PC-9 (cell line): ENCODE measurements at regions not wholly inside any gene's neighbourhood (a gene's known extent, or its start where the extent isn't known, plus 50 kb on each side); places are given as distances from the start of the nearest gene placed in this dataset.

ENCODE experiments used
- BruUV-seq: library from RNA; stranded (reverse); fragments of 400-500 nt; replicated peaks from 2 replicates; lab custom pipeline; 2021; lab: Mats Ljungman, UMichigan
- CTCF ChIA-PET: fragments of 300-600 bp; sonication (Branson Sonifier 250); formaldehyde crosslinking; loops from one replicate; lab custom pipeline; 2022; ENCODE audit warnings: antibody characterized with exemption; lab: Charles Lee
- POLR2A ChIA-PET: fragments of 300-600 bp; sonication (Branson Sonifier 250); formaldehyde crosslinking; loops from one replicate; lab custom pipeline; 2022; ENCODE audit warnings: antibody characterized with exemption; ENCODE audit not compliant: unreplicated experiment; lab: Charles Lee
- DNase-seq, 2 experiments: peaks; one replicate each; pipeline versions ENCODE4 v3.0.0 to v3.0.0-alpha.2; 2015 to 2022; ENCODE audit warnings: mixed read lengths in 1 of 2
- H2AFZ ChIP-seq: fragments of 200-600 bp; sonication (generic); 2 replicates; pipeline ENCODE4 v1.8.1; 2017; ENCODE audit warnings: antibody characterized with exemption
- H3F3A ChIP-seq: fragments of 200-600 bp; sonication (generic); 2 replicates; pipeline ENCODE4 v1.8.1; 2017; ENCODE audit warnings: antibody characterized with exemption, mild to moderate bottlenecking, low read depth; ENCODE audit not compliant: insufficient read depth
- H3K27ac ChIP-seq: fragments of 200-600 bp; sonication (generic); 2 replicates; pipeline ENCODE4 v1.6.1; 2016; ENCODE audit warnings: mixed run types
- H3K27me3 ChIP-seq: fragments of 200-600 bp; sonication (generic); 2 replicates; pipeline ENCODE4 v1.6.1; 2016; ENCODE audit warnings: low read depth, mixed run types; ENCODE audit not compliant: insufficient read depth
- H3K36me3 ChIP-seq: fragments of 200-600 bp; sonication (generic); 2 replicates; pipeline ENCODE4 v1.6.1; 2016; ENCODE audit warnings: low read depth, mixed run types
- H3K4me1 ChIP-seq: fragments of 200-600 bp; sonication (generic); replicated peaks from 2 replicates; pipeline ENCODE4 v1.6.1; 2016; ENCODE audit warnings: mixed run types; ENCODE audit not compliant: insufficient read depth
- H3K4me2 ChIP-seq: fragments of 200-600 bp; sonication (generic); 2 replicates; pipeline ENCODE4 v1.6.1; 2017; ENCODE audit warnings: mixed run types
- H3K4me3 ChIP-seq: fragments of 200-600 bp; sonication (generic); 2 replicates; pipeline ENCODE4 v1.6.1; 2016; ENCODE audit warnings: mixed run types
- H3K79me2 ChIP-seq: fragments of 200-600 bp; sonication (generic); 2 replicates; pipeline ENCODE4 v1.6.1; 2017; ENCODE audit warnings: low read depth, mixed run types
- H3K9me2 ChIP-seq: fragments of 200-600 bp; sonication (generic); 2 replicates; pipeline ENCODE4 v1.8.1; 2017; ENCODE audit warnings: mild to moderate bottlenecking; ENCODE audit not compliant: insufficient read depth
- H3K9me3 ChIP-seq: fragments of 200-600 bp; sonication (generic); 2 replicates; pipeline ENCODE4 v1.8.1; 2016; ENCODE audit warnings: low read depth; ENCODE audit not compliant: insufficient read depth
- H4K20me1 ChIP-seq: fragments of 200-600 bp; sonication (generic); 2 replicates; pipeline ENCODE4 v1.8.1; 2017; ENCODE audit not compliant: insufficient read depth
- EZH2 ChIP-seq: fragments of 200-600 bp; sonication (generic); IDR thresholded peaks from 2 replicates; pipeline ENCODE4 v1.8.0; 2017; ENCODE audit warnings: antibody characterized with exemption, low read depth
- intact Hi-C: fragments of 100-400 bp; cut with micrococcal nuclease; formaldehyde crosslinking; loops from one replicate; pipeline ENCODE4 v1.10.0; 2022; ENCODE audit not compliant: unreplicated experiment
- TF ChIP-seq, protein P1 (sequence below): fragments of 200-600 bp; sonication (generic); conservative IDR thresholded peaks from 2 replicates; pipeline ENCODE4 v1.6.1; 2017; ENCODE audit warnings: mixed run types, antibody characterized with exemption, mild to moderate bottlenecking, moderate library complexity

DNA sequence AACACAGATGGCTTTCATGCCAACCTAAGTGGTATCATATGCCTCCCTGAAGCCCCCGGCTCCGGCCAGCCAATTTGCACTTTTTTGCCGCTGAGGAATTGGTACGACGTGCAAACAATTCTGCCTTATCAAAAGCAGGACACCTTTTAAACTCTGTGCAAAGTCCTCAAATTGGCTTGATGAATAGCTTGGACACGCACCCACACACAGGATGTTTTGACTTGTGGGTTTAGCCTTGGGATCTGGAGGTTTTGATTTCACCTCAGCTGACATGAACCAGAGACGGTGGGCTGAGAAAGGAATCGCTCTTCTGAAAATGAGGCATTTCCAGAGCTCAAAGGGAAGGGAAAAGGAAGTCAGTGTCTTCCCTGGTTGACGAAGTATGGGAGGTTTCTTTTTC lies 110.8 kb upstream of the SHOX start:
- CTCF ChIA-PET, result no interaction called here
- peaks cover 15% of the 10 kb centered on the region for H3K27me3 ChIP-seq
- POLR2A ChIA-PET, result no interaction called here
- intact Hi-C loops, result no loop called here
- no peak overlapping the region for H3K27ac ChIP-seq
- no peak for DNase-seq
- no peaks in the 10 kb centered on the region for H3K9me3 ChIP-seq
- no peaks in the 10 kb centered on the region for H3K9me2 ChIP-seq
- H3K36me3 ChIP-seq, result no peaks in the 10 kb centered on the region
- no peak overlapping the region for H3K4me2 ChIP-seq
- no peaks in the 10 kb centered on the region for H3K79me2 ChIP-seq
- H4K20me1 ChIP-seq, result no peaks in the 10 kb centered on the region
- no peaks in the 10 kb centered on the region for H3F3A ChIP-seq
- TF ChIP-seq, protein P1, sequence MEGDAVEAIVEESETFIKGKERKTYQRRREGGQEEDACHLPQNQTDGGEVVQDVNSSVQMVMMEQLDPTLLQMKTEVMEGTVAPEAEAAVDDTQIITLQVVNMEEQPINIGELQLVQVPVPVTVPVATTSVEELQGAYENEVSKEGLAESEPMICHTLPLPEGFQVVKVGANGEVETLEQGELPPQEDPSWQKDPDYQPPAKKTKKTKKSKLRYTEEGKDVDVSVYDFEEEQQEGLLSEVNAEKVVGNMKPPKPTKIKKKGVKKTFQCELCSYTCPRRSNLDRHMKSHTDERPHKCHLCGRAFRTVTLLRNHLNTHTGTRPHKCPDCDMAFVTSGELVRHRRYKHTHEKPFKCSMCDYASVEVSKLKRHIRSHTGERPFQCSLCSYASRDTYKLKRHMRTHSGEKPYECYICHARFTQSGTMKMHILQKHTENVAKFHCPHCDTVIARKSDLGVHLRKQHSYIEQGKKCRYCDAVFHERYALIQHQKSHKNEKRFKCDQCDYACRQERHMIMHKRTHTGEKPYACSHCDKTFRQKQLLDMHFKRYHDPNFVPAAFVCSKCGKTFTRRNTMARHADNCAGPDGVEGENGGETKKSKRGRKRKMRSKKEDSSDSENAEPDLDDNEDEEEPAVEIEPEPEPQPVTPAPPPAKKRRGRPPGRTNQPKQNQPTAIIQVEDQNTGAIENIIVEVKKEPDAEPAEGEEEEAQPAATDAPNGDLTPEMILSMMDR, result no peak
- TF ChIP-seq EZH2, result no peak
- H3K4me3 ChIP-seq, result no peak overlapping the region
- BruUV-seq, result no TSS peak
- H3K4me1 ChIP-seq, result no peaks in the 10 kb centered on the region
- no peak overlapping the region for H2AFZ ChIP-seq

DNA sequence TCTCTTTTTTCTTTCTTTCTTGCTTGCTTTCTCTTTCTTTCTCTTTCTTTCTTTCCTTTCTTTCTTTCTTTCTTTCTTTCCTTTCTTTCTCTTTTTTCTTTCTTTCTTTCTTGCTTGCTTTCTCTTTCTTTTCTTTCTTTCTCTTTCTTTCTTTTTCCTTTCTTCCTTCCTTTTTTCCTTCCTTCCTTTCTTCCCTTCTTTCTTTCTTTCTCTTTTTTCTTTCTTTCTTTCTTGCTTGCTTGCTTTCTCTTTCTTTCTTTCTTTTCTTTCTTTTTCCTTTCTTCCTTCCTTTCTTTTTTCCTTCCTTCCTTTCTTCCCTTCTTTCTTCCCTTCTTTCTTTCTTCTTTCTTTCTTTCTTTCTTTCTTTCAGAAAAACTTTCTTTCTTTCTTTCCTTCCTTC lies 108.1 kb upstream of the SHOX start:
- POLR2A ChIA-PET, result no interaction called here
- H2AFZ ChIP-seq, result no peak overlapping the region
- H3K4me1 ChIP-seq, result no peaks in the 10 kb centered on the region
- BruUV-seq, result no TSS peak
- peaks cover 15% of the 10 kb centered on the region for H3K27me3 ChIP-seq
- no peak overlapping the region for H3K4me2 ChIP-seq
- H3K4me3 ChIP-seq, result no peak overlapping the region
- no peak overlapping the region for H3K27ac ChIP-seq
- CTCF ChIA-PET, result no interaction called here
- no peak for TF ChIP-seq EZH2
- TF ChIP-seq, protein P1, result no peak
- no peaks in the 10 kb centered on the region for H3K9me3 ChIP-seq
- H3F3A ChIP-seq, result no peaks in the 10 kb centered on the region
- H3K36me3 ChIP-seq, result no peaks in the 10 kb centered on the region
- DNase-seq, result no peak
- no peaks in the 10 kb centered on the region for H4K20me1 ChIP-seq
- H3K79me2 ChIP-seq, result no peaks in the 10 kb centered on the region
- intact Hi-C loops, result no loop called here
- no peaks in the 10 kb centered on the region for H3K9me2 ChIP-seq

DNA sequence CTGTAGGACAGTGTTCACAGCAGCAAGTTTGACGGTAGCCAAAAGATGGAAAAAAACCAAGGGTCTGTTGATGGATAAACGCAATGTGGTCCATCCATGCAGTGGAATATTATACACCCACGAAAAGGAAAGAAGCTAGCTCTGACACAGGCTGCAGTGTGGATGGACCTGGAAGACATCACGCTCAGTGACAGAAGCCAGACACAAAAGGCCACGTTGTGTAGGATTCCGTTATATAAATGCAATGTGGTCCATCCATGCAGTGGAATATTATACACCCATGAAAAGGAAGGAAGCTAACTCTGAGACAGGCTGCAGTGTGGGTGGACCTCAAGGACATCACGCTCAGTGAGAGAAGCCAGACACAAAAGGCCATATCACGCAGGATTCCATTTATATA lies 105.5 kb upstream of the SHOX start:
- no peak overlapping the region for H3K4me3 ChIP-seq
- no peak for TF ChIP-seq EZH2
- TF ChIP-seq, protein P1, result no peak
- no peak overlapping the region for H3K27ac ChIP-seq
- H3K4me2 ChIP-seq, result no peak overlapping the region
- H3K9me3 ChIP-seq, result no peaks in the 10 kb centered on the region
- H3K27me3 ChIP-seq, result peaks cover 1% of the 10 kb centered on the region; the same call in 1 of the 2 replicates
- no peak for DNase-seq
- no TSS peak for BruUV-seq
- no peak overlapping the region for H2AFZ ChIP-seq
- H3K4me1 ChIP-seq, result no peaks in the 10 kb centered on the region
- no peaks in the 10 kb centered on the region for H3K79me2 ChIP-seq
- peaks cover 3% of the 10 kb centered on the region; the same call in 1 of the 2 replicates for H3F3A ChIP-seq
- ChIA-PET POLR2A (no interaction called here), CTCF (no interaction called here)
- no peaks in the 10 kb centered on the region for H3K36me3 ChIP-seq
- H4K20me1 ChIP-seq, result no peaks in the 10 kb centered on the region
- intact Hi-C loops, result no loop called here
- H3K9me2 ChIP-seq, result no peaks in the 10 kb centered on the region
